Naive thymus-derived CD8-positive, alpha-beta T cell (primary cell): ENCODE measurements at regions not wholly inside any gene's neighbourhood (a gene's known extent, or its start where the extent isn't known, plus 50 kb on each side); places are given as distances from the start of the nearest gene placed in this dataset.

Source experiments
- ATAC-seq, 2 donors: fragments of 150-1000 bp; cut with Tn5 transposase in 1 of 2; sonication (Bioruptor Pico), chemical (Tn5 transposase) in 1 of 2; 1 replicate in 1 of 2; 2 replicates in 1 of 2; pipeline ENCODE4 v1.10.0; 2021; ENCODE audit warnings: mild to moderate bottlenecking in 2 of 2, moderate library complexity in 2 of 2
- POLR2A ChIA-PET: fragments of 350-600 bp; sonication (Branson Sonifier 250); formaldehyde crosslinking; loops from one replicate; lab custom pipeline; 2021; ENCODE audit warnings: antibody characterized with exemption; lab: Charles Lee
- DNase-seq, 10 donors: peaks; one replicate each; pipeline versions ENCODE4 v3.0.0 to v3.0.0-alpha.2; 2020 to 2022
- H3K27ac Mint-ChIP-seq, 10 donors: one replicate each; pipeline ENCODE4 v1.8.0; 2020 to 2022; ENCODE audit warnings: mild to moderate bottlenecking in 10 of 10, mixed read lengths in 10 of 10, moderate library complexity in 4 of 10, inconsistent platforms in 1 of 10
- H3K27me3 Mint-ChIP-seq, 5 donors: one replicate each; pipeline ENCODE4 v1.8.0; 2021 to 2022; ENCODE audit warnings: mixed read lengths in 5 of 5
- H3K36me3 Mint-ChIP-seq, 3 donors: one replicate each; pipeline ENCODE4 v1.8.0; 2020 to 2022; ENCODE audit warnings: mixed read lengths in 3 of 3, mild to moderate bottlenecking in 2 of 3, inconsistent platforms in 1 of 3
- H3K4me1 Mint-ChIP-seq, 4 donors: one replicate each; pipeline ENCODE4 v1.8.0; 2021 to 2022; ENCODE audit warnings: mixed read lengths in 4 of 4
- H3K4me3 Mint-ChIP-seq, 10 donors: one replicate each; pipeline ENCODE4 v1.8.0; 2020 to 2022; ENCODE audit warnings: mild to moderate bottlenecking in 10 of 10, mixed read lengths in 10 of 10, moderate library complexity in 6 of 10, inconsistent platforms in 1 of 10
- H3K9me3 Mint-ChIP-seq, 9 donors: one replicate each; pipeline ENCODE4 v1.8.0; 2020 to 2022; ENCODE audit warnings: mixed read lengths in 9 of 9, mild to moderate bottlenecking in 3 of 9, inconsistent platforms in 1 of 9, moderate library complexity in 1 of 9

GRCh38 chr1:2881556-2881955, 80.1 kb upstream of the TTC34 start:
- Mint-ChIP-seq H3K27ac (no peak overlapping the region), H3K4me3 (no peak overlapping the region), H3K4me1 (no peaks in the 10 kb centered on the region), H3K9me3 (no peaks in the 10 kb centered on the region), H3K27me3 (peaks cover 0 to 8% (median 0%) of the 10 kb centered on the region in 5 donors), H3K36me3 (no peaks in the 10 kb centered on the region)
- ATAC-seq (no peak), DNase-seq (no peak)
- POLR2A ChIA-PET: no interaction called here

DNA sequence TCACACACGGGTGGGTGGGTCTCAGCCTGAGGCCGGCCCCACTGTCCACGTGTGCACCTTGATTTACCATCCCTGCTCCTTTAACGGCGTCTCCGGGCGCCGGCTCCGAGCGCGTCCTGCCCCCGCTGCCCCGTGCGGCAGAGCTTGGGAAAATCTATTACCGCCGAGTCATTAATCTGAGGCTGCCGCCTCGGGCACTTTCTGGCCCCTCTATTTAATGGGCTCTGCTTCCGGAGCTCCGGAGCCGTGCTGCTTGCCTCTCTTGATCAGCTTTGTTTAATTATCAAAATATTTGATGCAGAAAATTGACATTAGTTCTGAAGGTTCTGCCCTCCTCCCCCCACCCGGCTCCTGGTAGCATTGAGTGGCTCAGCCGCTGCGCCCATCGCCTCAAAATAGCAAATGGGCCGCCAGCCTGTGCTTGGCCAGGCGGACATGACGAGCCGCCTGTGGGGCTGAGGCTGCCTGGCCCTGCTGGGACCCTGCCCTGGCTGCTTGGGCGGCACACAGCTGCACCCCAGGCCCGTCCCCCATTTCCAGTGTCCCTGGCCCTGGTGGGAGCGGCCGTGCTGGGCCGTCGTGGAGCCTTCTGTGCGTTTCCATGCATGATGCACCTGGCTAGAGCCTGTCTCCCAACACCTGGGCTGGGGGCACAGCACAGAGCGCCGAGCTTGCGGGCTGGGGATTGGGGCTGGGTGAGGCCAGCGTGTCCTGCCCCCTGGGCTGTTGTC, 81.6 kb upstream of the TTC34 start:
- Mint-ChIP-seq H3K36me3 (no peaks in the 10 kb centered on the region), H3K4me1 (peaks cover 0 to 4% (median 0%) of the 10 kb centered on the region in 4 donors), H3K9me3 (no peaks in the 10 kb centered on the region), H3K4me3 (no peak overlapping the region), H3K27me3 (peaks cover 0 to 15% (median 3%) of the 10 kb centered on the region in 5 donors), H3K27ac (no peak overlapping the region)
- POLR2A ChIA-PET: no interaction called here
- no peak for DNase-seq
- ATAC-seq: no peak

- ATAC-seq (no peak), DNase-seq (no peak)
- H3K36me3 Mint-ChIP-seq: no peaks in the 10 kb centered on the region
- H3K27me3 Mint-ChIP-seq: peaks cover 0 to 27% (median 10%) of the 10 kb centered on the region in 5 donors
- no peaks in the 10 kb centered on the region for H3K9me3 Mint-ChIP-seq
- POLR2A ChIA-PET: no interaction called here
- H3K4me3 Mint-ChIP-seq: no peak overlapping the region
- peaks cover 0 to 14% (median 0%) of the 10 kb centered on the region in 4 donors for H3K4me1 Mint-ChIP-seq
- H3K27ac Mint-ChIP-seq: peak overlapping the region in 1 of 10 donors; percentile 34
Observed at GRCh38 chr1:2885001-2885400, 83.5 kb upstream of the TTC34 start.

DNA sequence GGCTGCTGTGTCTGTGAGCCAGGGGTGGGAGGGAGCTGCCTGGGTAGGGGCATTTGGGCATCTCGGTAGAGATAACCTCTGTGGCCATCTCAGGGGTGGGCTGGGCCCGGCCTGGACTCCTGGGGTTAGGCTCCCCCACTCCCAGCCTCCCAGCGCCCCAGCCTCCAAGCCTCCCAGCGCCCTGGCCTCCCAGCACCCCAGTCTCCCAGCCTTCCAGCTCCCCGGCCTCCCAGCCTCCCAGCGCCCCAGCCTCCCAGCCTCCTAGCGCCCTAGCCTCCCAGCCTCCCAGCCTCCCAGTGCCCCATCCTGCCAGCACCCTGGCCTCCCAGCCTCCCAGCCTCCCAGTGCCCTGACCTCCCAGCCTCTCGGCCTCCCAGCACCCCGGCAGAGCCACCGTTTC, 85.1 kb upstream of the TTC34 start:
- POLR2A ChIA-PET: no interaction called here
- no peak for DNase-seq
- Mint-ChIP-seq H3K4me3 (no peak overlapping the region), H3K4me1 (peaks cover 0 to 19% (median 0%) of the 10 kb centered on the region in 4 donors), H3K9me3 (no peaks in the 10 kb centered on the region), H3K27ac (no peak overlapping the region), H3K27me3 (peaks cover 0 to 27% (median 10%) of the 10 kb centered on the region in 5 donors), H3K36me3 (no peaks in the 10 kb centered on the region)
- ATAC-seq: no peak

DNA sequence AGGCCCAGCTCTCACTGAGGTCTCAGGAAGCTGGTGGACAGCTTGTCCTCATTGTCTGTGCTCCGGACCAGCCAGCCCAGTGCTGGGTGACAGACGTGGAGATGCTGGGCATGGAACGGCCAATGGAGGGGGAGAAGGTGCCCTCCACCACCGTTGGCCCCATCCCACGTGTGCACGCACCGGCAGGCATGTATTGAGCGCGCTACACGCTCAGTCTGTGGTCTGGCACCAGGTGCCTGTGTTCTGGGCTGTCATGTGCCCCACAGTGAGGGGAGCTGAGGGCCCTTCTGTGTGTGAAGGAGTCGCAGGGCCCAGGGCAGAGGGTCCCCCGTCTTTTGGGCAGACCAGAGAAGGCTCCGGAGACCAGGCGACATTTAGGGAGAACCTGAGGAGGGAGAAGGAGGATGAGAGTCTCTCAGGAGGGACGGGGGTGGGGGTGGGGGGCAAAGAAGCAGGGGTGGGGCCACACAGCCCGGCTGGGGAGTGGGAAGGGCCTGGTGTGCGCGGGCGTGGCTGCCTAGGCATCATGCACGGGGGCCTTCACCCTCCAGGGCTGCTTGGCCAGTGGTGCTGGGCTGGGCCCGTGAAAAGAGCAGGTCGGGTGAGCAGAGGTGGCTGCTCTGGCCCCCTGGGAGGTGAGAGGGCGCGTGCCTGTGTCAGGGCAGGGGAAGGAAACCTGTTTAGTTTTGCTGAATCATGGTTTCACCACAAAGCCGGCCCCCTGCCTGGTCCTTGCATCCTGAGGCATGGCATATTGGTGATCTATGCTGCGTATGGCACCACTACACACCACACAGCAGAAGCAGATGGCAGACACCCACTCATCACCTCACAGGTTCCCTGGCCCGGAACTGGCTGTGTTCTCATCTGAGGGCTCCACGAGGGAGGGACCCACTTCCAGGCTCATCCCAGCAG, 86.7 kb upstream of the TTC34 start:
- Mint-ChIP-seq H3K27ac (peak overlapping the region in 1 of 10 donors; percentile 59), H3K4me1 (peaks cover 0 to 20% (median 0%) of the 10 kb centered on the region in 4 donors), H3K4me3 (peak overlapping the region in 1 of 10 donors; percentile 11), H3K36me3 (no peaks in the 10 kb centered on the region), H3K27me3 (peaks cover 0 to 27% (median 10%) of the 10 kb centered on the region in 5 donors), H3K9me3 (no peaks in the 10 kb centered on the region)
- ATAC-seq (no peak), DNase-seq (no peak)
- POLR2A ChIA-PET: no interaction called here

- DNase-seq (no peak), ATAC-seq (no peak)
- H3K36me3 Mint-ChIP-seq: no peaks in the 10 kb centered on the region
- H3K27ac Mint-ChIP-seq: peak overlapping the region in 1 of 10 donors; percentile 31
- peaks cover 0 to 27% (median 10%) of the 10 kb centered on the region in 5 donors for H3K27me3 Mint-ChIP-seq
- H3K4me1 Mint-ChIP-seq: peaks cover 1 to 32% (median 6%) of the 10 kb centered on the region in 4 donors
- no peaks in the 10 kb centered on the region for H3K9me3 Mint-ChIP-seq
- H3K4me3 Mint-ChIP-seq: no peak overlapping the region
- POLR2A ChIA-PET: no interaction called here
Observed at GRCh38 chr1:2890221-2890850, 88.8 kb upstream of the TTC34 start.

GRCh38 chr1:2891923-2892448, 90.5 kb upstream of the TTC34 start:
- H3K27me3 Mint-ChIP-seq: peaks cover 0 to 25% (median 10%) of the 10 kb centered on the region in 5 donors
- ATAC-seq (no peak), DNase-seq (no peak)
- peak overlapping the region in 1 of 10 donors; percentile 37 for H3K27ac Mint-ChIP-seq
- no peaks in the 10 kb centered on the region for H3K9me3 Mint-ChIP-seq
- no peak overlapping the region for H3K4me3 Mint-ChIP-seq
- POLR2A ChIA-PET: no interaction called here
- H3K36me3 Mint-ChIP-seq: no peaks in the 10 kb centered on the region
- peaks cover 1 to 43% (median 6%) of the 10 kb centered on the region in 4 donors for H3K4me1 Mint-ChIP-seq

DNA sequence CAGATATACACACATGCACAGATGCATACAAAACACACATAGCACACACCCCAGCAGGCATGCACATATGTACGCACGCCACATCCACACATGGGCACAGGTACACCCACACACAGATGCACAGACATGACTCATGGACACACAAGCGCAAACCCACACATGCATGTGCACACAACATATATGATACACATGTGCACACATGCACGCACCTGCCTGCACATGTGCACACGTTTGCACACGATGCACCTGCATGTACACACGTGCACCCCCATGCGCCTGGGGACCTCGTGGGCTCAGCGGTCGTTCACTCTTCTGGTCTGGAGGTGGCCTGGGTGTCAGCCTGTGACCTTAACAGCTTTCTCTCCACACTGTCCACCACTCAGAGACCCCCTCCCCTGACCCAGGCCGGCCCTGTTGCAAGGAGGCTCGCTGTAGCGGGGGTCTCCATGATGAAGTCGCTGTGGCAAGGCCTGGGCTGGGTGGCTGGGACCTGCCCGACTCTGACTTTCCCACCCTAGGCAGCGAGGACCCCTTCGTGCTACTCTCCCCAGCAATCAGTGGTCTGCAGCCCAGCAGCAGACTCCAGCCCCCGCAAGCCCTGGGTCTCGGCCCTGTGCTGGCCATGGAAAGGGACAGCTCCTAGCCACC, 92.1 kb upstream of the TTC34 start:
- H3K36me3 Mint-ChIP-seq: no peaks in the 10 kb centered on the region
- ATAC-seq (no peak), DNase-seq (no peak)
- peak overlapping the region in 4 of 10 donors; percentile 22 to 31 (median 30) for H3K4me3 Mint-ChIP-seq
- peaks cover 1 to 41% (median 6%) of the 10 kb centered on the region in 4 donors for H3K4me1 Mint-ChIP-seq
- H3K27me3 Mint-ChIP-seq: peaks cover 0 to 10% (median 5%) of the 10 kb centered on the region in 5 donors
- no peaks in the 10 kb centered on the region for H3K9me3 Mint-ChIP-seq
- POLR2A ChIA-PET: no interaction called here
- peak overlapping the region in 2 of 10 donors; percentile 56 to 71 for H3K27ac Mint-ChIP-seq

GRCh38 chr1:2894381-2895041, 93.0 kb upstream of the TTC34 start:
- no peaks in the 10 kb centered on the region for H3K36me3 Mint-ChIP-seq
- peak overlapping the region in 2 of 10 donors; percentile 22 to 59 for H3K27ac Mint-ChIP-seq
- peaks cover 0 to 3% (median 0%) of the 10 kb centered on the region in 5 donors for H3K27me3 Mint-ChIP-seq
- DNase-seq: peak in 7 of 10 donors; percentile 6 to 55 (median 31)
- H3K9me3 Mint-ChIP-seq: no peaks in the 10 kb centered on the region
- ATAC-seq: peak; percentile 88 to 91
- H3K4me3 Mint-ChIP-seq: peak overlapping the region in 4 of 10 donors; percentile 22 to 31 (median 28)
- POLR2A ChIA-PET: no interaction called here
- peaks cover 3 to 35% (median 6%) of the 10 kb centered on the region in 4 donors for H3K4me1 Mint-ChIP-seq

DNA sequence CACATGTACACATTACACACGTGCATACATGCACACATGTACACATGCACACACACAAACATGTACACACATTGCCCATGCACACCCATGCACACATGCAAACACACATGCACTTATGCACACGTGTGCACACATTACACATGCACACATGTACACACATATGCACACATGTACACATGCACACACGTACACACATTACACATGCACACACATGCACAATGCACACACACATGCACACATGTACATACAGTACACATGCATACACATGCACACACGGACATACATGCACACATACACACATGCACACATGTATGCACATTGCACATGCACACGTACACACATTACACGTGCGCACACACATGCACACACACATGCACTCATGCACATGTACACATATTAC, 95.3 kb upstream of the TTC34 start:
- H3K36me3 Mint-ChIP-seq: no peaks in the 10 kb centered on the region
- DNase-seq: no peak
- no peak for ATAC-seq
- POLR2A ChIA-PET: no interaction called here
- no peak overlapping the region for H3K4me3 Mint-ChIP-seq
- peaks cover 3 to 30% (median 6%) of the 10 kb centered on the region in 4 donors for H3K4me1 Mint-ChIP-seq
- H3K27ac Mint-ChIP-seq: no peak overlapping the region
- peaks cover 0 to 4% (median 0%) of the 10 kb centered on the region in 5 donors for H3K27me3 Mint-ChIP-seq
- H3K9me3 Mint-ChIP-seq: no peaks in the 10 kb centered on the region

GRCh38 chr1:2903226-2903625, 101.7 kb upstream of the TTC34 start:
- Mint-ChIP-seq H3K36me3 (no peaks in the 10 kb centered on the region), H3K4me1 (peaks cover 0 to 4% (median under 1%) of the 10 kb centered on the region in 4 donors), H3K9me3 (no peaks in the 10 kb centered on the region), H3K4me3 (no peak overlapping the region), H3K27me3 (peaks cover 0 to 4% (median 0%) of the 10 kb centered on the region in 5 donors), H3K27ac (no peak overlapping the region)
- DNase-seq (no peak), ATAC-seq (no peak)
- POLR2A ChIA-PET: no interaction called here
